Glutamatergic neuron (in vitro differentiated cells): ENCODE measurements at regions not wholly inside any gene's neighbourhood (a gene's known extent, or its start where the extent isn't known, plus 50 kb on each side); places are given as distances from the start of the nearest gene placed in this dataset.
"Not testable (repeated sequence)": the region's sequence is repeated elsewhere in the genome, so short reads cannot be mapped to it uniquely, and the experiment has no call there.

Experiments used
- DNase-seq: peaks from one replicate; pipeline ENCODE4 v3.0.0; 2022
- H3K27ac Mint-ChIP-seq: one replicate; pipeline ENCODE4 v1.8.0; 2020; ENCODE audit warnings: mild to moderate bottlenecking, mixed read lengths, inconsistent platforms; ENCODE audit not compliant: unreplicated experiment
- H3K27me3 Mint-ChIP-seq: one replicate; pipeline ENCODE4 v1.8.0; 2020; ENCODE audit warnings: mild to moderate bottlenecking, moderate library complexity, mixed read lengths, inconsistent platforms; ENCODE audit not compliant: unreplicated experiment
- H3K36me3 Mint-ChIP-seq: one replicate; pipeline ENCODE4 v1.8.0; 2020; ENCODE audit warnings: mild to moderate bottlenecking, mixed read lengths, inconsistent platforms; ENCODE audit not compliant: unreplicated experiment
- H3K4me1 Mint-ChIP-seq: one replicate; pipeline ENCODE4 v1.8.0; 2020; ENCODE audit warnings: mild to moderate bottlenecking, low read depth, mixed read lengths, inconsistent platforms; ENCODE audit not compliant: unreplicated experiment
- H3K4me3 Mint-ChIP-seq: one replicate; pipeline ENCODE4 v1.8.0; 2020; ENCODE audit warnings: mild to moderate bottlenecking, mixed read lengths, inconsistent platforms; ENCODE audit not compliant: unreplicated experiment
- H3K9me3 Mint-ChIP-seq: one replicate; pipeline ENCODE4 v1.8.0; 2020; ENCODE audit warnings: mild to moderate bottlenecking, moderate library complexity, mixed read lengths, inconsistent platforms; ENCODE audit not compliant: unreplicated experiment
- TF ChIP-seq, protein P1 (sequence below): fragments of 200-600 bp; sonication (generic); IDR thresholded peaks from one replicate; pipeline ENCODE4 v1.5.0; 2021; ENCODE audit not compliant: partially characterized antibody, unreplicated experiment

DNA sequence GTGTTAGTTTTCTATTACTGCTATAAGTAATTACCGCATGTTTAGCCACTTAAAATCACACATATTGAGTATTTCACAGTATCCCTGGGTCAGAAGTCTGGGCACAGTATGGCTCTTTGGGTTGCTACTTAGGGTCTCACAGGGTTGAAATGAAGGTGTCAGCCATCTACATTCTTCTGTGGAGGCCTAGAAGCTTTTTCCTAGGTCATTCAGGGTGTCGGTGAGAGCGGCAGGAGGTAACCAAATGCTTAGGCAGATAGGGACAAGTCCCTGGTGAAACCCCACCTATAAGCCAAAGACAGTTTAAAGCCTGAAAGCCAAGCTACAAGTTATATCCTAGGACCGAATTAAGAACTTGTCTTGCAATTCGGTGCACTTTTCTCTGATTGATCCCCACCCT lies 856.7 kb downstream of the PCDH17 start:
- no peak overlapping the region for H3K27ac Mint-ChIP-seq
- H3K27me3 Mint-ChIP-seq = no peaks in the 10 kb centered on the region
- no peaks in the 10 kb centered on the region for H3K9me3 Mint-ChIP-seq
- H3K4me1 Mint-ChIP-seq = peaks cover under 1% of the 10 kb centered on the region
- TF ChIP-seq, protein P1, sequence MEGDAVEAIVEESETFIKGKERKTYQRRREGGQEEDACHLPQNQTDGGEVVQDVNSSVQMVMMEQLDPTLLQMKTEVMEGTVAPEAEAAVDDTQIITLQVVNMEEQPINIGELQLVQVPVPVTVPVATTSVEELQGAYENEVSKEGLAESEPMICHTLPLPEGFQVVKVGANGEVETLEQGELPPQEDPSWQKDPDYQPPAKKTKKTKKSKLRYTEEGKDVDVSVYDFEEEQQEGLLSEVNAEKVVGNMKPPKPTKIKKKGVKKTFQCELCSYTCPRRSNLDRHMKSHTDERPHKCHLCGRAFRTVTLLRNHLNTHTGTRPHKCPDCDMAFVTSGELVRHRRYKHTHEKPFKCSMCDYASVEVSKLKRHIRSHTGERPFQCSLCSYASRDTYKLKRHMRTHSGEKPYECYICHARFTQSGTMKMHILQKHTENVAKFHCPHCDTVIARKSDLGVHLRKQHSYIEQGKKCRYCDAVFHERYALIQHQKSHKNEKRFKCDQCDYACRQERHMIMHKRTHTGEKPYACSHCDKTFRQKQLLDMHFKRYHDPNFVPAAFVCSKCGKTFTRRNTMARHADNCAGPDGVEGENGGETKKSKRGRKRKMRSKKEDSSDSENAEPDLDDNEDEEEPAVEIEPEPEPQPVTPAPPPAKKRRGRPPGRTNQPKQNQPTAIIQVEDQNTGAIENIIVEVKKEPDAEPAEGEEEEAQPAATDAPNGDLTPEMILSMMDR = no peak
- no peak for DNase-seq
- no peak overlapping the region for H3K4me3 Mint-ChIP-seq
- H3K36me3 Mint-ChIP-seq = no peaks in the 10 kb centered on the region

DNA sequence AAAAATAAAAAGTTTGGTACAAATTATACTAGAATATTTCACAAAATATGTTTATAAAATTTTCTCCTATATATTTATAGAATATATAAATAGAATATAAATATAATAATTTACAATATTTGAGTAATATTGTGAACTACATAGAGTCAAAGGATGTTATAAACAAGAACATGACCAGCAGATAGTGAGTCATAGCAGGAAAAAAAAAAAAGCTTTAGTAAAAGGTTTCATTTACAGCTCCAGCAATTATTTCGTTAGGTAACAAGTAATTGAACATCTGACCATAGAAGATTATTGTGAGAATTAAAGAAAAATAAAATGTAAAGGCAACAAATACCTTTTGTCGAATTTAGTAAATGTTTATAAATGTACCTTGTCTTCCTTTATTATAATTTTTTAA lies 864.1 kb downstream of the PCDH17 start:
- Mint-ChIP-seq H3K4me3 (no peak overlapping the region), H3K27ac (no peak overlapping the region), H3K9me3 (no peaks in the 10 kb centered on the region), H3K36me3 (no peaks in the 10 kb centered on the region), H3K4me1 (peaks cover 14% of the 10 kb centered on the region), H3K27me3 (no peaks in the 10 kb centered on the region)
- TF ChIP-seq, protein P1 = no peak
- DNase-seq = no peak

DNA sequence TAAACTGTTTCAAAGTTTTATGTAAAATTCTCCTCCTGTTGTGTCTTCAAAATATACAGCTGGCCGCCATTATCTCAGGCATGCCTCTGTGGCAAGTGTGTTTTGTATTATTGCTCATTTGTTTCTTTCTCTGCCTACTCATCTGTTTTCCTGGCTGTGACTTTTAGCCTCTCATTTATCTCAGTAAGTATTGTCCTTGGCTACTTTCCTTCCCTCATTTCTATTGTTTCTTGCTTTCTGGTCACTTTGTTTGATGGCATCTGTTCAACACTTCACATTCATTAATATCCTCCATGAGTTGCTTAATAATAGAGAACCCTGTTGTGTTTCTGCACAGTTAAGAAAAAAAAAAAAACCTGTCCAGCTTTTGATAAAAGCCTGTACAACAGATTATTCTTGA lies 869.4 kb downstream of the PCDH17 start:
- DNase-seq = no peak
- peaks cover 17% of the 10 kb centered on the region for H3K4me1 Mint-ChIP-seq

DNA sequence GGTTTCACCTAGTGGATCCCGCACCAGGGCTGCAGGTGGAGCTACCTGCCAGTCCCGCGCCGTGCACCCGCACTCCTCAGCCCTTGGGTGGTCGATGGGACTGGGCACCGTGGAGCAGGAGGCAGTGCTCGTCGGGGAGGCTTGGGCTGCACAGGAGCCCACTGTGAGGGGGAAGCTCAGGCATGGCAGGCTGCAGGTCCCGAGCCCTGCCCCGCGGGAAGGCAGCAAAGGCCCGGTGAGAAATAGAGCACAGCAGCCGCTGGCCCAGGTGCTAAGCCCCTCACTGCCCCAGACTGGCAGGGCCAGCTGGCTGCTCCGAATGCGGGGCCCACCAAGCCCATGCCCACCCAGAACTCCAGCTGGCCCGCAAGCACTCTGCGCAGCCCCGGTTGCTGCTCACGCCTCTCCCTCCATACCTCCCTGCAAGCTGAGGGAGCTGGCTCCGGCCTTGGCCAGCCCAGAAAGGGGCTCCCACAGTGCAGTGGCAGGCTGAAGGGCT lies 872.7 kb downstream of the PCDH17 start:
- not testable (repeated sequence) for H3K36me3 Mint-ChIP-seq, H3K27ac Mint-ChIP-seq, H3K27me3 Mint-ChIP-seq, H3K4me3 Mint-ChIP-seq, H3K9me3 Mint-ChIP-seq, DNase-seq, H3K4me1 Mint-ChIP-seq

More for the DNA sequence above, 869.4 kb downstream of the PCDH17 start:
- Mint-ChIP-seq H3K27me3 (peaks cover 5% of the 10 kb centered on the region), H3K27ac (peak overlapping the region; percentile 10), H3K4me3 (no peak overlapping the region), H3K9me3 (peaks cover 4% of the 10 kb centered on the region), H3K36me3 (peaks cover 7% of the 10 kb centered on the region)
- TF ChIP-seq, protein P1 = no peak

DNA sequence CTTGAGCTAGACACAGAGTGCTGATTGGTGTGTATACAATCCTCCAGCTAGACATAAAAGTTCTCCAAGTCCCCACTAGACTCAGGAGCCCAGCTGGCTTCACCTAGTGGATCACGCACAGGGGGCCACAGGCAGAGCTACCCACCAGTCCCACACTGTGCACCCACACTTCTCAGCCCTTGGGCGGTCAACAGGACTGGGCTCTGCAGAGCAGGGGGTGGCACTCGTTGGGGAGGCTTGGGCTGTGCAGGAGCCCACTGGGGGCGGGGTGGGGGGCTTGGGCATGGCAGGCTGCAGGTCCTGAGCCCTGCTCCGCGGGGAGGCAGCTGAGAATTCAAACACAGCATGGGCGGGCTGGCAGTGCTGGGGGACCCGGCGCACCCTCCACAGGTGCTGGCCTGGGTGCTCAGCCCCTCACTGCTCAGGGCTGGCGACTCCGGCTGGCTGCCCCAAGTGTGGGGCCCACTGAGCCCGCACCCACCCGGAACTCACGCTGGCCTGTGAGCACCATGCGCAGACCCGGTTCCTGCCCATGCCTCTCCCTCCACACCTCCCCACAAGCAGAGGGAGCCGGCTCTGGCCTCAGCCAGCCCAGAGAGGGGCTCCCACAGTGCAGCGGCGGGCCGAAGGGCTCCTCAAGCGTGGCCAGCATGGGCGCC lies 873.8 kb downstream of the PCDH17 start:
- DNase-seq, H3K4me3 Mint-ChIP-seq, H3K27me3 Mint-ChIP-seq, H3K27ac Mint-ChIP-seq, H3K9me3 Mint-ChIP-seq, H3K4me1 Mint-ChIP-seq: not testable (repeated sequence)
- H3K36me3 Mint-ChIP-seq = peaks cover 10% of the 10 kb centered on the region

DNA sequence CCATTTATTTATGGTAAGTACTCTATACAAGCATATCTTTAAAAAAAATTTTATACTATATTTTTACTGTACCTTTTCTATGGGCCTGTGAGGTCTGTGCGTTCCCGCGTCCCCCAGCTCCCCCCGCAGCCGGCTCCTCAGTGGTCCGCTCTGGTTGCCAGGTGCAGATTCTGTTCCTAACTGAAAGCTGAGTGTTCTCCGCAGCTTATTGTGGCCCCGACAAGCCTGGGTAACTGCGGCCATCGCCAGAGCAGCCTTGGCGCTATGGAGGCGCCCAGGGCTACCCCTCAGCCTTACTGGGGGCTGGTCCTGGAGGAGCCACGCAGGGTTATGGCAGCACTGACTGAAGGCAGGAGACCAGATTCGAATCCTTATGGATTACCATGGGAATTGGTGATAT lies 896.8 kb downstream of the PCDH17 start:
- Mint-ChIP-seq H3K27me3 (peaks cover 3% of the 10 kb centered on the region), H3K4me1 (no peaks in the 10 kb centered on the region), H3K27ac (no peak overlapping the region), H3K4me3 (no peak overlapping the region), H3K36me3 (peaks cover 12% of the 10 kb centered on the region), H3K9me3 (no peaks in the 10 kb centered on the region)
- DNase-seq = no peak
- TF ChIP-seq, protein P1 = no peak
